Fibroblast of skin of scalp (primary cell): ENCODE measurements at regions not wholly inside any gene's neighbourhood (a gene's known extent, or its start where the extent isn't known, plus 50 kb on each side); places are given as distances from the start of the nearest gene placed in this dataset.

Experiments
- DNase-seq: peaks from one replicate; pipeline ENCODE4 v3.0.0-alpha.2; 2013

DNA sequence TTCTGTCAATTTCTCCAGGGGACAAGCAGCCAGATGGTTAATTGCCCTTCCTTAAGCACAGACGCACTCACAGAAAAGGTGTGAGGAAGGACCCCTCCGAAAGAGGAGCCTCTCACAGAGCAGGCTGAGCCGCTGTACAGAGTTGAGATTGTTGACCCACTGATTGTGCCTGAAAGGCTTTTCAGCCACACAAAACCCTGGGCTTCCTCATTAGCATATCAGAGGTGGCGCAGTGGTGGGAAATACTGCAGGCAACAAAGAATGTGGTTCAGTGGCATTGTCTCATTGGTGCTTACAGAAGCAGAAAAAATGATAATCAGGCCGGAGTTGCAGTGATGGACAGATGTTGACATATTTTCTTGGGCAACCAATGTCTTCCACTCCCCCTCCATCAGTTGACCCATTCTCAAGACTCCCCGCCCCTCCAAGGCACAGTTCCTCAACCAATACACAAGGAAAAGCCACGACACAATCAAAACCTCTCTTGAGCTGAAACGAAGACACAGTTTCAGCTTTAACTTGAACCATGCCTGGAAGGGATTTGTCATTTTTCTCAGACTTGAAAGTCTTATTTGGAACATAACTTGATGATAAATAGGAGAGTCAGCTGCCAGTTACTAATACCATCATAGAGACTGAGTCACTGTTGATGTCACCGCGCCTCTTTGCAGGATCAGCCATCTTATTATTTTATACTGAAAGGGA lies 53.1 kb downstream of the ATXN3L start:
- DNase-seq = no peak

GRCh38 chrX:13265549-13266132 lies 54.2 kb downstream of the ATXN3L start:
- DNase-seq = no peak

DNA sequence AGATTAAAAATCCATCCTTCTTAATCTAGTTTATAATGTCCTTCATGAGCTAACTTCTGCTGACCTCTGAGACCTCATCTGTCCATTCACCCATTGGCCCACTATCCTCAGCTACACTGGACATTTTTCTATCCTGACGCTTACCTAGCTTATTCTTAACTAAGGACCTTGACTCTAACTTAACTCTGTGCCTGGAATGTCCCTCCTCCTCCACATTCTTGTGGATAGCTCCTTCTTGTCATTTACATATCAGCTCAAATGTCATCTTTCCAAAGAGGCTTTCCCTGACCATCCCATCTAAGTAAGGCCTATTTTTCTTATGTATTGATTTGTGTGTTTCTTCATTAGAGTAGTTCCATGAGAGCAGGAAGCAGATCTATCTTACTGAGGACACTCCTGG lies 54.7 kb downstream of the ATXN3L start:
- no peak for DNase-seq

DNA sequence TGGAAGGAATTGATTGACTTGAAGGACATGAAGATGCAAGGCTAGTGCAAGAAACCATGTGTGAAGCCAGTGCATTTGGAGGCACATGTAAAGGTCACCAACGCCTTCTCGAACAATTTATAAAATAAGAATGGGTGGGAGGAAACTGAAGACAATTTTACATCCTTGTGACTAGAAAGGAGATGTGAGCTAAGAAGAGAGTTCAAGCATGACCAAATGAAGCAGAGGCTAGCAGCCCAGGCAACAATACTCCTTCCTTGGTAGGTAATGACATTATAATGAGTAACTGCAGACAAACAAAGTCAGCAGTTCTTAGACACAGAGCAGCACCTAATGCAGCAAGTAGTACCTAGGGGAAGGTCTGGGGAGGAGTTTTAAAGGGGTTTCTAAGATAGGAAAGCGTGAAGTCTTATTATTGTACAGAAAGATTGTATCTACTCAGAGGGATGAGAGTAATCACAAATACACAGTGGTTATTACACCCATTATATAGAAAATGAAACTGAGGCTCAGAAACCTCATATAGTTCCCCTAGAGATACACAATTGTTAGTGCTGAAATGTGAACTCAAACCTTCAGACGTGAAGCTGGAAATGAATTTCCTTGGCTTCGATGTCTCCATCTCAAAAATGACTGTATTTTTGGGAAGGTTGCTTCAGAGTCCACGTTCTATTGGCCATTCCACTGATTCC lies 56.1 kb downstream of the ATXN3L start:
- DNase-seq = no peak

- DNase-seq = no peak
These were observed 58.5 kb downstream of the ATXN3L start for GRCh38 chrX:13261348-13261747.

DNA sequence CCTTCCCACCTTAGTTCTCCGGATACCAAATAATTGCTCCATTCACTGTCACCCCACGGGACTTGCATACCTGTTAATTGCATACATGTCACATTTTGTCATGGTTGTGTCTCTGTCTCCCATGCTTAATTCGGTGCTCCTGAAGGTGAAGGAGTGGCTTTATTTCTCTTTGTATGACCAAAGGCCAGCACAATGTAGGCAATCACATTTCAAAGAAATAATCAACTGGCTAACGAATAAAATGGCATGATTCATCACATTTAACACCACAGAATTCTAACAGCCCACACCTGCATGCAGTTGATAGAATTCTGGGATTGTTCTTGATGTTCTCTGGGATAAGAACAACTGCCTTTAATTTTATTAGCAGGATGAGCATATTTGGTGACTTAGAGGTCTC lies 59.3 kb downstream of the ATXN3L start:
- DNase-seq = no peak

DNA sequence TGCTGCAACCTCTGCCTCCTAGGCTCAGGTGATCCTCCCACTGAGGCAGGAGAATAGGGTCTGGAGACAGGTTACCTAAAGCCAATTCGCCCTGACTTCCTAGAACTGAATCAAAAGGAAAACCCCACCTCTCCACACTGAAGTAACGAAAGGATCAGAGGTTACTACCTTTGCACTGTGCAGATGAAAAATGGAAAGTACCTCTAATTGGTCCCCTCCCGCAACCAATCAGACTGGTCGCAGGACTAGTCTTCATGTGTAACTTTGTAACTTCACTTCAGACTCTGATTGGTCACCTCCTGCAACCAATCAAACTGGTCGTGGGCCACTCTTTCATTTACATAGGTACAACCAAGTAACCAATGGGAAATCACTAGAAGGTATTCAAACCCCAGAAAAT lies 61.1 kb downstream of the ATXN3L start:
- DNase-seq = no peak

GRCh38 chrX:13258052-13258444 lies 61.8 kb downstream of the ATXN3L start:
- no peak for DNase-seq

GRCh38 chrX:13257223-13258051 lies 62.4 kb downstream of the ATXN3L start:
- DNase-seq = no peak

DNA sequence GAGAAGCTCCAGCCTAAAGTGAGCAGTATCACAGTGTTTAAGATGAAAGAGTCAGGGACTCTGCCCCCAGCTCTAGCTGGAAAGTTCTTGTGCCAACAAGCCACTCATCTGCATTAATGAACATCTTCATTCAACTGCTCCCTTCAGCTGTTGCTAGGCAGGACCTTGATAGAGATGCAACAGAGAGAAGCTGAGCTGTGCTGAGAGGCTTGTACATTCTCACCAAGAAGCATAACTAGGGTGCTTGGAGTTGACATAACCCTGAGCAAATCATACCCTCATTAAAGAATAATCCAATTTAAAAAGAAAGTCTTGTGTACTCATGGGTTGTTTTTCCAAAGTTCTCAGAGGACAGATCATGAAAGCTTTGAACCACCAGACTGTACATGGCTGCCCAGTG lies 63.2 kb downstream of the ATXN3L start:
- no peak for DNase-seq

GRCh38 chrX:13254870-13255269 lies 65.0 kb downstream of the ATXN3L start:
- DNase-seq = no peak

DNA sequence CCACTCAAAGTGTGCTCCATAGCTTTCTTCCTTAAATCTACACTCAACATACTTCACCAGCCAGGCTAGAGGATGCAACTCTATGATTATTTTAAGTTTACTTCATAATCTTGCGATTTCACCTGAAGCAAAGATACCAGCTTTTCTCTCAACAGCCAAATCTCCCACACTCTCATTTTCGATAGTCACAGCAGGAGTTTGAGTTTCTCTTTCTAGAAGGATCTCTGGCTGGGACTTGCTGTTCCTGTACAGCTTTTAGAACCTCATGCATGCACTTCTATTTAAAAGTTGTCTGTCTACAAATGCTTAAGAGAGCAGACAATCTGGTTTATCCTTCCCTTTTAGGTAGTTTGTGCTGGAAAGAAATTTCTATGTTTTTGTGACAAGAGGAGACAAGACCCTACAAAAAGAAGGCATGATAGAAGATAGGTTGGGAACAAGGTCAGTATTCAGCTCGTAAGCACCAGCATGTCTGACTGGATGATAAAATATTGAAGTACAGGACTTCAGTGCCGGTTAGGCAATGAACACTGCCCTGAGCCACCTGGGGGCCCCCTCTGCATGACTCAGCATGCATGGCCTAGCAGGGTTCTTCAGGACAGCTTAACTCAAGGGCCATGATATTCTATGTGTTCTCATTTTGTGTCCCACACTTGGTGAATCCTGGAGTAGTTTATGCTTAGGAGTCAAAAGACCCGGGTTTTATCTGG lies 65.6 kb downstream of the ATXN3L start:
- DNase-seq = peak; percentile 41

DNA sequence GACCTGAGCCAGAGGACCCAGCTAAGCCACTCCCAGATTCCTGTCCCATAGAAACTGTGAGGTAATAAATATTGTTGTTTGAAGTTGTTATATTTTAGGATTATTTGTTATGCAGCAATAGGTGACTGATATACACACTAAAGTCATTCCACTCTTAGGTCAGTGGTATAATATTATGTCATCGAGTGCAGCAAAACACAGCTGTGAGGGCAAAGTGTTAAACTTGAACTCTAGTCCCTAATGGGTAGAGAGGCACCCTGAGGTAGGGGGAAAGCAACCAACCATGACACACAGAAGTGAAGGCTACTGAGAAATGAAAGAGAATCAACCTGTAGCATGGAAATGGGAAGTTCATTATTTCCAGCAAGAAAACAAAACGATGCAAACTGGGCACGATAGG lies 66.6 kb downstream of the ATXN3L start:
- no peak for DNase-seq

GRCh38 chrX:13252726-13253125 lies 67.1 kb downstream of the ATXN3L start:
- peak; percentile 47 for DNase-seq

DNA sequence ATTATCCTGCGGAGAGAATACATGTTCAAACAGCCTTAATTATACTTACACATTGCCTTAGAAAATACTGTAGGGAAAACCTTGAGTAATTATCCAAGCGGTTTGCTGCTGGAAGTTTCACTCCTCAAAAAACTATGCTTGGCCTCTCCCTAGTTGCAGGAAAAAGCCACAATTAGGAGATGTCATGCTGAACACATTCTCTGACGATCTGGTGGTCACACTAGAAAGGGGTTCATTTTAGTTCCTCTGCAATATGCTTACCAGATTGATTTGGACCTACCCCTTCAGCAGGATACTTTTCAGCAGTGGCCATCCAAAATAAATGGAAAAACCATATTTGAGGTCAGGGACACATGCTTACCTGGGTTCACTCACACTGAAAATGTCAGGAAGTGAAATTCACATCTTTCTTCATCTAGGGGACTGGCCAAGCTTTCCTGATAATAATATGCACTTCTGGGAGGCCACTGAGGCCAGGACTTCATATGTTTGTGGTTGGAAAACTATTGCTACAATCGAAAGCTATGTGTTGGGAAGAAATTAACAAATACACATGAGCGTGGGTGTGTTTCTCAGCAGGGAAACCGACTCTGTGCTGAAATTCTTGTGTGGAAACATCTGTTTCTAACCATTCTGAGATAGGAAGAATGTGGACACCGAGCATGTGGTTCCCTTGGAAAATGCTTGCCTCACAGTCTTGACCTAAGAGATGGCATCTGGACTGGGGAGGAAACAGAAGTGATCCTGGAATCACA lies 68.8 kb downstream of the ATXN3L start:
- DNase-seq = peak; percentile 95

- no peak for DNase-seq
These were observed 70.9 kb downstream of the ATXN3L start for GRCh38 chrX:13248867-13249486.

GRCh38 chrX:13239272-13239671 lies 80.6 kb downstream of the ATXN3L start:
- no peak for DNase-seq

GRCh38 chrX:13235930-13236329 lies 83.9 kb downstream of the ATXN3L start:
- no peak for DNase-seq

- DNase-seq = no peak
These were observed 87.4 kb downstream of the ATXN3L start for GRCh38 chrX:13232484-13232883.

GRCh38 chrX:13226214-13226613 lies 93.6 kb downstream of the ATXN3L start:
- no peak for DNase-seq

DNA sequence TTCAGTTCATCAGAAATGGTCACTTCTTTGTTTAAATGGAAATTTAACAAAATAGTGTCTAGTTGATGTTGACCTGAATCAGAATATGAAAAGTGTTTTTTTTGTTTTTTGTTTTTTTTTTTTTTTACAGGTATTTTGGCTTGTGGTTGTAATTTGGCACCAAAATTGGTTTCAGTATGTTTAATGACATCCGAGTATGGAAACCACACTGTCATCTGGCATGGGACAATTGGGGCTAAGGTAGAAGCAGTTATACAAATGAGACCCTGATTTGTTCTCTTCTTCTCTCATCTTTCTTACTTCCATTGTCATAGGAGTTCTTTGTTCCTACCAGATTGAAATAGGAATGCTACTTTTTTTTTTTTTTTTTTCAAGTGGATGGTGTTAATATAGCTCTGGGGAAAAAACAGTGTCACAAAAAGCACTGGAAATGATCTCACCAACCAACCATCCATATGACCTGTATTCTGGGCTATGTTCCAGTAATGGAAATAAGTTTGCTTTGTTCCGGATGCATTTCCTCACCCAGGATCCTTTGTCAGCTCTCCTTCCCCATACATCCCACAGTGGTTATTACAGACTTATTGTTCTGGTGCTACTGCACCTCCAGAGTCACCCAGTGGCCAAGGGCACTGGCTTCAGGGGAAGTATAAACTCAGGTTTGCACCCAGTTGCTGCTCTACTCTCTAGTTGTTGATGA lies 95.8 kb downstream of the ATXN3L start:
- DNase-seq = peak; percentile 89
